Subcutaneous abdominal adipose tissue (tissue), 5 donors: ENCODE measurements at regions not wholly inside any gene's neighbourhood (a gene's known extent, or its start where the extent isn't known, plus 50 kb on each side); places are given as distances from the start of the nearest gene placed in this dataset.

Source experiments
- H3K27ac ChIP-seq: one replicate; pipeline ENCODE4 v1.7.0; 2013; ENCODE audit warnings: low read depth, mild to moderate bottlenecking, inconsistent platforms, low read length, moderate library complexity
- H3K27me3 ChIP-seq, 5 donors: one replicate each; pipeline ENCODE4 v1.7.0; 2013; ENCODE audit warnings: low read length in 5 of 5, inconsistent platforms in 1 of 5; ENCODE audit not compliant: control insufficient read depth in 5 of 5, insufficient read depth in 4 of 5
- H3K36me3 ChIP-seq, 5 donors: one replicate each; pipeline ENCODE4 v1.7.0; 2013; ENCODE audit warnings: low read length in 5 of 5; ENCODE audit not compliant: control insufficient read depth in 5 of 5, insufficient read depth in 5 of 5
- H3K4me1 ChIP-seq, 5 donors: one replicate each; pipeline ENCODE4 v1.7.0; 2013; ENCODE audit warnings: low read length in 5 of 5, mild to moderate bottlenecking in 3 of 5, moderate library complexity in 1 of 5; ENCODE audit not compliant: control insufficient read depth in 5 of 5, insufficient read depth in 5 of 5
- H3K4me3 ChIP-seq, 5 donors: one replicate each; pipeline ENCODE4 v1.7.0; 2013; ENCODE audit warnings: low read length in 5 of 5, low read depth in 1 of 5
- H3K9ac ChIP-seq, 5 donors: one replicate each; pipeline ENCODE4 v1.7.0; 2013; ENCODE audit warnings: low read length in 5 of 5, mild to moderate bottlenecking in 4 of 5, moderate library complexity in 3 of 5
- H3K9me3 ChIP-seq, 5 donors: one replicate each; pipeline ENCODE4 v1.7.0; 2013; ENCODE audit warnings: low read length in 5 of 5; ENCODE audit not compliant: control insufficient read depth in 5 of 5
- donor health status: healthy.
- donor health status: healthy.
- donor health status: healthy.
- donor health status: healthy.
- donor health status: healthy.

- peaks cover 0 to 6% (median 0%) of the 10 kb centered on the region in 5 donors for H3K27me3 ChIP-seq
- no peaks in the 10 kb centered on the region for H3K36me3 ChIP-seq
- H3K9me3 ChIP-seq: no peaks in the 10 kb centered on the region
- no peak overlapping the region for H3K4me3 ChIP-seq
- H3K4me1 ChIP-seq: no peaks in the 10 kb centered on the region
- no peak overlapping the region for H3K9ac ChIP-seq
- no peak overlapping the region for H3K27ac ChIP-seq
Measured at GRCh38 chr2:238567067-238567855, 140.5 kb downstream of the ASB1 start.

DNA sequence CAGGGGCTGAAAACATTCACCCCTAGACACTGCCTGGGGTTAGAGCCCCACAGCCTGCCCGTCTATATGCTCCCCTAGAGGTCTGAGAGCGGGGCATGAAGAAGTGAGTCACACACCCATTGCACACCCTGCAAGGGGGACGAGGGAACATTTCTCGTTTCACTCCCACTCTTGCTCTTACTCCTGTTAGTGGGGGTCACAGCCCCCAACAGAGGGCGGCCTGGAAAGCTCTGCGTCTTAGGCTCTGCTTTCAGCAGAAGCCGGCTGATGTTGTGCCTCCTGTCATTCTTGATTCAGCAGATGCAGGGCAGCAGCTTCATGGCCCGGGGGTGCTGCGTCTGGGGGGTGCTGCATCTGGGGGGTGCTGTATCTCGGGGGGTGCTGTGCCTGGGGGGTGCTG, 141.3 kb downstream of the ASB1 start:
- no peak overlapping the region for H3K4me3 ChIP-seq

DNA sequence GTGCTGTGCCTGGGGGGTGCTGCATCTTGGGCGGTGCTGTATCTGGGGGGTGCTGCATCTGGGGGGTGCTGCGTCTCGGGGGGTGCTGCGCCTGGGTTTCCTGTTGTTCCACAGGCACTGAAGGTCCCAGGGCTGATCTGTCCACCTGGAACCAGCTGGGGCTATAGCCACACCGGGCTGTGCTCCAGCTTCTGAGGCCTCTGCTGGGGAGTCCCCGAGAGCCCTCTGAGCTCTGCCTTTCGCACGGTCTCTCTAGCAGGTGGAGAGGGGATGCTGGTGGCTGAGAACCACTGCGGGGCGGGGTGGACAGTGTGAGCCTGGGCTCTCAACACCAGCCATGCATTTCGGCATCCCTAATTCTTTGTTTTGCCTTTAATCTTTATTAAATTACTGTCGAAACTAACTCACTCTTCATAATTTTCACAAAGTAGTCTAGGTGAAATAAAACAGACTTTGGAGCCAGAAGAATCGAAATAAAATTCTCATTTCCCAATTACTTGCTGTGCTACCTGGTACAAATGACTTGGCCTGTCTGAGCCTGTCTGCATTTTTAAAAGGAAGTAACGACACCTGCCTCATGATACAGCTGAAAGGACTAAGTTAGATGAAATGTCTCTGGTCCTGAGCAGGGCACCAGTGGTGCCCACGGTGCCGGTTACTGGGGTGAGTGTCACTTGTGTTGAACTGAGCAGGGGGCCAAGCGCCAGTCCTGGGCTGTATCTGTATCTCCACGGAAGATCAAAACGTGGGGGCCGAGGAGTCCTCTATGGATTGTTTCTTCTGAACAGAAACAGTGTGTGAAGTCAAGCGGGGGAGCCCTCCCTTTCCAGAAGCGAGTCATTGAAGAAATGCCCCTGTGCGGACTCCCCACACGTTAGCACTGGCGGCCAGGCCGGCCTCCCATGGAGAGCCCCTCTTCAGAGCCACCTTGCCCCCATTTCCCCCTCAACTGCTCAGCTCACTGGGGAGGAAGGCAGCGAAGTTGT, 142.0 kb downstream of the ASB1 start:
- H3K9me3 ChIP-seq: peaks cover 0 to 6% (median 3%) of the 10 kb centered on the region in 5 donors
- no peak overlapping the region for H3K9ac ChIP-seq
- H3K4me3 ChIP-seq: no peak overlapping the region
- peaks cover 0 to 6% (median 0%) of the 10 kb centered on the region in 5 donors for H3K27me3 ChIP-seq
- no peaks in the 10 kb centered on the region for H3K4me1 ChIP-seq
- no peak overlapping the region for H3K27ac ChIP-seq
- H3K36me3 ChIP-seq: no peaks in the 10 kb centered on the region

More for the DNA sequence above, 141.3 kb downstream of the ASB1 start:
- no peak overlapping the region for H3K27ac ChIP-seq
- peaks cover 0 to 6% (median 0%) of the 10 kb centered on the region in 5 donors for H3K27me3 ChIP-seq
- H3K4me1 ChIP-seq: no peaks in the 10 kb centered on the region
- H3K9ac ChIP-seq: no peak overlapping the region
- no peaks in the 10 kb centered on the region for H3K36me3 ChIP-seq
- H3K9me3 ChIP-seq: peaks cover 0 to under 1% (median 0%) of the 10 kb centered on the region in 5 donors

- H3K27me3 ChIP-seq: peaks cover 0 to 6% (median 0%) of the 10 kb centered on the region in 5 donors
- H3K4me1 ChIP-seq: no peaks in the 10 kb centered on the region
- no peak overlapping the region for H3K4me3 ChIP-seq
- peaks cover 0 to 6% (median 3%) of the 10 kb centered on the region in 5 donors for H3K9me3 ChIP-seq
- no peak overlapping the region for H3K27ac ChIP-seq
- H3K9ac ChIP-seq: no peak overlapping the region
- H3K36me3 ChIP-seq: no peaks in the 10 kb centered on the region
Measured at GRCh38 chr2:238569507-238570195, 142.9 kb downstream of the ASB1 start.

- Histone ChIP-seq H3K27me3 (peaks cover 0 to 6% (median 0%) of the 10 kb centered on the region in 5 donors), H3K9ac (no peak overlapping the region), H3K4me3 (no peak overlapping the region), H3K4me1 (no peaks in the 10 kb centered on the region), H3K27ac (no peak overlapping the region), H3K9me3 (peaks cover 0 to 6% (median 3%) of the 10 kb centered on the region in 5 donors), H3K36me3 (no peaks in the 10 kb centered on the region)
Measured at GRCh38 chr2:238570391-238570790, 143.7 kb downstream of the ASB1 start.

DNA sequence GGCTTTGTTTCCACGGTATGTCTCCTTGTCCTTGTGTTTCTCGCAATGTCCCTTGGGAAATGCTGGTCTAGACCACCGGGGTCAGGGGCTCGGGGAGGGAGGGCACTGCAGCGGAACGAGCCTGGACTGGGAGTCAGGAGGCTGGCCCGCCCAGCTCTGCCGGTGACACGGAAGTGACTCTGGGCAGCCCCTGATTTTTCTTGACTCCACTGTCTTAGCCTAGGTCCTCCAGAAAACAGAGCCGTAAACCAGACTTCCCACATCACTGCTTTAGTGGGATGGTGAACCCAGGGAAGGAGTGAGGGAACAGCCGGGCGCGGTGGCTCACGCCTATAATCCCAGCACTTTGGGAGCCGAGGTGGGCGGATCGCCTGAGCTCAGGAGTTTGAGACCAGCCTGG, 144.2 kb downstream of the ASB1 start:
- no peak overlapping the region for H3K9ac ChIP-seq
- peaks cover 0 to 6% (median 3%) of the 10 kb centered on the region in 5 donors for H3K9me3 ChIP-seq
- peaks cover 0 to 6% (median 0%) of the 10 kb centered on the region in 5 donors for H3K27me3 ChIP-seq
- H3K36me3 ChIP-seq: no peaks in the 10 kb centered on the region
- H3K27ac ChIP-seq: no peak overlapping the region
- no peaks in the 10 kb centered on the region for H3K4me1 ChIP-seq
- no peak overlapping the region for H3K4me3 ChIP-seq

DNA sequence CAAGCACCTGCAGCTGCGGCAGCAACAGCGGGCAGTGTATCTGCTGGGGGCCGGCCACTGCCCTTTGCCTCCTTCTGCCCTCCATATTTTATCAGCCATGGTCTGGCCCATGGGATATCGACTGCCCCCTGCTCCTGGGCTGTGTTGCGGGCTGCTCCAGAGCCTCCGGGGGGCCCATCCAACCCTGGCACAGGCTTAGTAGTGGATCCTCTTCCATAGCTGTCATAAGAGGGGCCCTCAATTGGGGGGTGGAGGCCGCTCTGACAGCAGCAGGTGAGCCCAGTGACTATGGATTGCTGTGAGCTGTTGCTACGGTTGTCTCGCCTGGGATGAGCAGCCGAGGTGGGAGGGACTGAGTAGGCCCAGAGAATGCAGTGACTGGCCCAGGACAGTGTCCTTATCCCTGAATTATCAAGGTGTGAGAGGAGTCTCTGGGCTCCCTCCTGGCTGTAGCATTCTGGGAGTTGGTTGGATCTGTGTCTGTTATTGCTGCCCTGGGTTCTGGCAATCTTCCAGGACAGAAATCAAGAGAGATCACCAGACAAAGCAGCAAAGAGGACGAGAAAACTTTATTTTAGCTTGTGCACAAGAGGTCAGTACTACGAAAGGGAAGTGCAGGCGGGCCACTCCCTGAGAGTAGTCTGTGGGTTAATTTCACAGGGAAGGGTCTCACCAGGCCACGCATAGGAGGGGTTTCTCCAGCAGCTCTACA, 145.1 kb downstream of the ASB1 start:
- Histone ChIP-seq H3K27ac (no peak overlapping the region), H3K9ac (no peak overlapping the region), H3K27me3 (peaks cover 0 to 6% (median 2%) of the 10 kb centered on the region in 5 donors), H3K4me3 (no peak overlapping the region), H3K4me1 (no peaks in the 10 kb centered on the region), H3K9me3 (peaks cover 0 to 11% (median 7%) of the 10 kb centered on the region in 5 donors), H3K36me3 (no peaks in the 10 kb centered on the region)

- Histone ChIP-seq H3K27ac (no peak overlapping the region), H3K9ac (no peak overlapping the region), H3K36me3 (no peaks in the 10 kb centered on the region), H3K9me3 (peaks cover 0 to 12% (median 10%) of the 10 kb centered on the region in 5 donors), H3K27me3 (peaks cover 0 to 5% (median 3%) of the 10 kb centered on the region in 5 donors), H3K4me3 (no peak overlapping the region), H3K4me1 (no peaks in the 10 kb centered on the region)
Measured at GRCh38 chr2:238573065-238573778, 146.5 kb downstream of the ASB1 start.

GRCh38 chr2:238573916-238574315, 147.2 kb downstream of the ASB1 start:
- Histone ChIP-seq H3K9ac (no peak overlapping the region), H3K36me3 (no peaks in the 10 kb centered on the region), H3K4me1 (no peaks in the 10 kb centered on the region), H3K27me3 (peaks cover 0 to 5% (median 2%) of the 10 kb centered on the region in 5 donors), H3K27ac (no peak overlapping the region), H3K9me3 (peaks cover 0 to 12% (median 10%) of the 10 kb centered on the region in 5 donors), H3K4me3 (no peak overlapping the region)
